ENCODE measurements at regions not wholly inside any gene's neighbourhood (a gene's known extent, or its start where the extent isn't known, plus 50 kb on each side); places are given as distances from the start of the nearest gene placed in this dataset.

- no peaks in the 10 kb centered on the region for H3K36me3 ChIP-seq
- H3K4me3 ChIP-seq = no peak overlapping the region
- no peak overlapping the region for H3K27ac ChIP-seq
- WGBS, 2 donors (ENCODE audit: low coverage in 1 of 2) = 94% methylated on average over 3 of the region's 4 CpGs; no CpG with 5 or more reads in 1 of the 2 donors
- no peaks in the 10 kb centered on the region for H3K9me3 ChIP-seq
- peaks cover 60% of the 10 kb centered on the region for H3K27me3 ChIP-seq
- TF ChIP-seq POLR2AphosphoS5 (IDR thresholded peaks at IDR 0.05) = no peak
- no peak for TF ChIP-seq EP300 (IDR thresholded peaks at IDR 0.05)
- no peak for ATAC-seq
- no peaks in the 10 kb centered on the region for H3K4me1 ChIP-seq
Measured at GRCh38 chr1:30263405-30263804, 460.0 kb downstream of the MATN1 start.

- peaks cover 73% of the 10 kb centered on the region for H3K27me3 ChIP-seq
- WGBS, 2 donors (ENCODE audit: low coverage in 1 of 2) = 100% methylated on average over 1 of the region's 5 CpGs; no CpG with 5 or more reads in 1 of the 2 donors
- no peak for ATAC-seq
- no peak overlapping the region for H3K4me3 ChIP-seq
- no peaks in the 10 kb centered on the region for H3K36me3 ChIP-seq
- TF ChIP-seq, protein P1, sequence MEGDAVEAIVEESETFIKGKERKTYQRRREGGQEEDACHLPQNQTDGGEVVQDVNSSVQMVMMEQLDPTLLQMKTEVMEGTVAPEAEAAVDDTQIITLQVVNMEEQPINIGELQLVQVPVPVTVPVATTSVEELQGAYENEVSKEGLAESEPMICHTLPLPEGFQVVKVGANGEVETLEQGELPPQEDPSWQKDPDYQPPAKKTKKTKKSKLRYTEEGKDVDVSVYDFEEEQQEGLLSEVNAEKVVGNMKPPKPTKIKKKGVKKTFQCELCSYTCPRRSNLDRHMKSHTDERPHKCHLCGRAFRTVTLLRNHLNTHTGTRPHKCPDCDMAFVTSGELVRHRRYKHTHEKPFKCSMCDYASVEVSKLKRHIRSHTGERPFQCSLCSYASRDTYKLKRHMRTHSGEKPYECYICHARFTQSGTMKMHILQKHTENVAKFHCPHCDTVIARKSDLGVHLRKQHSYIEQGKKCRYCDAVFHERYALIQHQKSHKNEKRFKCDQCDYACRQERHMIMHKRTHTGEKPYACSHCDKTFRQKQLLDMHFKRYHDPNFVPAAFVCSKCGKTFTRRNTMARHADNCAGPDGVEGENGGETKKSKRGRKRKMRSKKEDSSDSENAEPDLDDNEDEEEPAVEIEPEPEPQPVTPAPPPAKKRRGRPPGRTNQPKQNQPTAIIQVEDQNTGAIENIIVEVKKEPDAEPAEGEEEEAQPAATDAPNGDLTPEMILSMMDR (IDR thresholded peaks at IDR 0.05) = no peak
- TF ChIP-seq POLR2AphosphoS5 (IDR thresholded peaks at IDR 0.05) = no peak
- TF ChIP-seq POLR2A (IDR thresholded peaks at IDR 0.05) = no peak
- TF ChIP-seq EP300 (IDR thresholded peaks at IDR 0.05) = no peak
- H3K4me1 ChIP-seq = no peaks in the 10 kb centered on the region
- no peaks in the 10 kb centered on the region for H3K9me3 ChIP-seq
- no peak overlapping the region for H3K27ac ChIP-seq
Measured at GRCh38 chr1:30262158-30262557, 461.2 kb downstream of the MATN1 start.

DNA sequence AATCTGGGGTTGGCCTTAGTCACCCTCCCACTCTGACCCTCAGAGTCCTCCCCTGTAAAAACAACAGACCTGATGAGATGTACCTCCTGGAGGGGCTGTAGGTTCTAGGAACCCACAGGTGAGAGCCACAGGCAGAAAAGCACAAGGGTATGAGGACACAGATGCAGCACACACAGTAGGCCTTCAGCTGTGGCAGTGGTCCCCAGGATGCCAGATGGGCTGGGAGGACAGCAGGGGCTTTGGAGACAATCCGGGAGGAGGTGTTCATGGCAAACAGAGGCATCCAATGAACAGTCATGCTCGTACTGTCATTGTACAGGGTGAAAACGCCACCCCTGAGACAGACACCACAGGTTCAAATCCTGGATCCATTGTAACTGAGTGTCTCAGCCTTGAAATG lies 463.1 kb downstream of the MATN1 start:
- H3K4me3 ChIP-seq = no peak overlapping the region
- no peaks in the 10 kb centered on the region for H3K4me1 ChIP-seq
- ATAC-seq = no peak
- H3K9me3 ChIP-seq = no peaks in the 10 kb centered on the region
- no peak overlapping the region for H3K27ac ChIP-seq
- 58 to 92% methylated on average over 2 of the region's 3 CpGs for WGBS, 2 donors (ENCODE audit: low coverage in 1 of 2)
- H3K27me3 ChIP-seq = peaks cover 73% of the 10 kb centered on the region
- H3K36me3 ChIP-seq = no peaks in the 10 kb centered on the region
- TF ChIP-seq POLR2AphosphoS5 (IDR thresholded peaks at IDR 0.05) = no peak

GRCh38 chr1:30259631-30260030 lies 463.8 kb downstream of the MATN1 start:
- H3K27ac ChIP-seq = no peak overlapping the region
- 5 to 43% methylated on average over 2 to 3 of the region's 9 CpGs for WGBS, 2 donors (ENCODE audit: low coverage in 1 of 2)
- no peak for ATAC-seq
- TF ChIP-seq EP300 (IDR thresholded peaks at IDR 0.05) (no peak), POLR2A (IDR thresholded peaks at IDR 0.05) (no peak), POLR2AphosphoS5 (IDR thresholded peaks at IDR 0.05) (no peak)
- TF ChIP-seq, protein P1 (IDR thresholded peaks at IDR 0.05) = no peak
- no peak overlapping the region for H3K4me3 ChIP-seq
- H3K4me1 ChIP-seq = no peaks in the 10 kb centered on the region
- no peaks in the 10 kb centered on the region for H3K36me3 ChIP-seq
- H3K9me3 ChIP-seq = no peaks in the 10 kb centered on the region
- peaks cover 75% of the 10 kb centered on the region for H3K27me3 ChIP-seq

DNA sequence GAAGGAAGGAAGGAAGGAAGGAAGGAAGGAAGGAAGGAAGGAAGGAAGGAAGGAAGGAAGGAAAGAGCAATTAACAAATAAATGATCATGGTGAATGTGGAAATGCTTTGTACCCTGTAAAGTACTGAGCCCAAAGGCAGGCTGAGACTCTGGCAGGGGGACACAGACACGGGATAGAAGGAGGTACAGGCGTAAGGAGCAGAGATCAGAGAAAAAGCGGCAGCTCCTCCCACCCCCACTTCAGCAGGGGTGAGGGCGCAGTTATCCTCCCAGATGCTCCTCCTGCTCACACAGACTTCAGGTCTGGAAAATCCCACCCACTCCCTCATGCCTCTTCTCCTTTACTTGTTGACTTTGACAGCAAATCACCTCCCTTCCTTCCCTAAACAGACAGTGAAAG lies 464.5 kb downstream of the MATN1 start:
- no peaks in the 10 kb centered on the region for H3K36me3 ChIP-seq
- no peaks in the 10 kb centered on the region for H3K9me3 ChIP-seq
- ATAC-seq = no peak
- H3K4me1 ChIP-seq = no peaks in the 10 kb centered on the region
- H3K27ac ChIP-seq = no peak overlapping the region
- TF ChIP-seq EP300 (IDR thresholded peaks at IDR 0.05) (no peak), POLR2AphosphoS5 (IDR thresholded peaks at IDR 0.05) (no peak), POLR2A (IDR thresholded peaks at IDR 0.05) (no peak)
- TF ChIP-seq, protein P1 (IDR thresholded peaks at IDR 0.05) = no peak
- 5 to 7% methylated on average over 4 of the region's 4 CpGs for WGBS, 2 donors (ENCODE audit: low coverage in 1 of 2)
- H3K27me3 ChIP-seq = peaks cover 77% of the 10 kb centered on the region
- H3K4me3 ChIP-seq = no peak overlapping the region

DNA sequence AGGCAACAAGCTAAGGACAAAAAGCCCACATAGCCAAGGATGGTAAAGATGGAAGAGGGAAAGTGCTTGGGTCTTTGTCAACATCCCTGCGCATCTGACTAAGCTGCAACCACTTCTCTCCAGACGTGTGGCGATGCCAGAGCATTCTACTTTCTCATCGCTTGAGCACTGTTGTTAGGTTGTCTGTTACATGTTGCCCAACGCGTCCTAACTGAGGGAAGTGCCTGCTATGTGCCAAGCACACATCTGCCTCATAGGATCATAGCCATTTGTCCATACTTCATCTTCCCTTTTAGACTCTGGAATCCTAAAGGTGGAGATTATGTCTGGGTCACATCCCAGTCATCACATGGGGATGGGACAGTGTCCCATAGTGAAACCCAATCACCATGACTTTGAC lies 464.9 kb downstream of the MATN1 start:
- Histone ChIP-seq H3K27me3 (peaks cover 77% of the 10 kb centered on the region), H3K9me3 (no peaks in the 10 kb centered on the region), H3K4me3 (no peak overlapping the region), H3K4me1 (no peaks in the 10 kb centered on the region), H3K27ac (no peak overlapping the region), H3K36me3 (no peaks in the 10 kb centered on the region)
- TF ChIP-seq POLR2AphosphoS5 (IDR thresholded peaks at IDR 0.05) (no peak), EP300 (IDR thresholded peaks at IDR 0.05) (no peak), POLR2A (IDR thresholded peaks at IDR 0.05) (no peak)
- TF ChIP-seq, protein P1 (IDR thresholded peaks at IDR 0.05) = no peak
- WGBS, 2 donors (ENCODE audit: low coverage in 1 of 2) = 53 to 91% methylated on average over 2 to 4 of the region's 6 CpGs
- ATAC-seq = no peak
